ENCODE measurements at regions not wholly inside any gene's neighbourhood (a gene's known extent, or its start where the extent isn't known, plus 50 kb on each side); places are given as distances from the start of the nearest gene placed in this dataset.

GRCh38 chr20:51159981-51160380 lies 137.1 kb upstream of the KCNG1 start:
- no peak overlapping the region for H3K4ac ChIP-seq (ENCODE audit: low read depth, low read length)
- peaks cover 73% of the 10 kb centered on the region for H3K27me3 ChIP-seq (ENCODE audit: control insufficient read depth, insufficient read depth, low read length)
- ATAC-seq (ENCODE audit: low read depth) (no peak), DNase-seq (no peak)
- intact Hi-C loops (cut with micrococcal nuclease): no loop called here
- H3K14ac ChIP-seq (replicated peaks; ENCODE audit: low read depth, low read length): no peak overlapping the region
- BruUV-seq (replicated peaks): no TSS peak
- H3K23ac ChIP-seq (ENCODE audit: low read depth, low read length): no peak overlapping the region
- H3K27ac ChIP-seq (ENCODE audit: insufficient read depth, low read length): no peak overlapping the region
- no peak for TF ChIP-seq SMC3 (IDR thresholded peaks at IDR 0.05; ENCODE audit: low read depth, low read length)
- no peak for TF ChIP-seq POLR2A (IDR thresholded peaks at IDR 0.05; ENCODE audit: low read depth, low read length)
- no peak for TF ChIP-seq FOS (IDR thresholded peaks at IDR 0.05; ENCODE audit: low read depth, low read length)
- TF ChIP-seq NFE2L2 (IDR thresholded peaks at IDR 0.05; ENCODE audit: low read depth, low read length): no peak
- no peak for TF ChIP-seq CHD1 (IDR thresholded peaks at IDR 0.05; ENCODE audit: low read depth, low read length)
- TF ChIP-seq RFX5 (IDR thresholded peaks at IDR 0.05; ENCODE audit: low read depth, low read length): no peak
- no peak for TF ChIP-seq RCOR1 (IDR thresholded peaks at IDR 0.05; ENCODE audit: insufficient replicate concordance, low read length)
- no peak for TF ChIP-seq CEBPB (IDR thresholded peaks at IDR 0.05; ENCODE audit: low read depth, low read length)
- no peak overlapping the region for H2BK15ac ChIP-seq (ENCODE audit: low read depth, low read length)
- H3K4me2 ChIP-seq (ENCODE audit: low read depth, low read length): no peak overlapping the region
- H3K4me1 ChIP-seq (ENCODE audit: control insufficient read depth, insufficient read depth, low read length): peaks cover 5% of the 10 kb centered on the region
- in situ Hi-C loops (cut with MboI; ENCODE audit: low sequenced_read_pairs): no loop called here
- no peak overlapping the region for H3K9ac ChIP-seq (ENCODE audit: low read depth, low read length)
- no peak overlapping the region for H2AFZ ChIP-seq (replicated peaks; ENCODE audit: low read length, poor library complexity)
- CTCF ChIA-PET: no interaction called here
- H3K4me3 ChIP-seq (ENCODE audit: insufficient read depth, low read depth, low read length): no peak overlapping the region
- H4K5ac ChIP-seq (ENCODE audit: low read depth, low read length): no peak overlapping the region
- H3K36me3 ChIP-seq (ENCODE audit: control insufficient read depth, insufficient read depth, low read length): no peaks in the 10 kb centered on the region
- no peaks in the 10 kb centered on the region for H3K9me3 ChIP-seq (ENCODE audit: control insufficient read depth, insufficient read depth, low read length)
- POLR2A ChIA-PET (ENCODE audit: unreplicated experiment): no interaction called here
- H2AK9ac ChIP-seq (replicated peaks; ENCODE audit: low read depth, low read length, poor library complexity): no peak overlapping the region
- H3K18ac ChIP-seq (ENCODE audit: low read depth, low read length): no peak overlapping the region
- H2BK5ac ChIP-seq (ENCODE audit: low read depth, low read length, poor library complexity, severe bottlenecking): no peak overlapping the region
- no peaks in the 10 kb centered on the region for H3K79me1 ChIP-seq (ENCODE audit: low read depth in 1 of 2, low read length in 2 of 2)
- no peak overlapping the region for H4K91ac ChIP-seq (ENCODE audit: insufficient read depth, low read depth, low read length)
- H3K56ac ChIP-seq (ENCODE audit: extremely low read depth, insufficient read depth, low read length): no peak overlapping the region
- no peaks in the 10 kb centered on the region; the same call in 1 of the 2 replicates for H4K20me1 ChIP-seq (ENCODE audit: insufficient read depth, low read length)
- no CpG with 5 or more reads among the region's 2 CpGs for WGBS, 2 experiments (ENCODE audit: extremely low coverage in 2 of 2, insufficient read length in 1 of 2)
- H4K8ac ChIP-seq (ENCODE audit: low read depth in 2 of 2, low read length in 2 of 2): no peak overlapping the region
- dilution Hi-C loops (cut with HindIII; ENCODE audit: low sequenced_read_pairs, unreplicated experiment): no loop called here
- no peak overlapping the region for H2AK5ac ChIP-seq (ENCODE audit: low read depth, low read length)
- no peaks in the 10 kb centered on the region for H3K9me1 ChIP-seq (ENCODE audit: insufficient read depth, low read length)
- H2BK20ac ChIP-seq (ENCODE audit: low read depth, low read length): no peak overlapping the region
- H2BK120ac ChIP-seq (ENCODE audit: low read depth, low read length): no peak overlapping the region

All from IMR-90 (cell line).